GM23338 (cell line): ENCODE measurements at regions not wholly inside any gene's neighbourhood (a gene's known extent, or its start where the extent isn't known, plus 50 kb on each side); places are given as distances from the start of the nearest gene placed in this dataset.

Source experiments
- ATAC-seq: fragments of 200-7000 bp; cut with Tn5 transposase; 3 replicates; pipeline ENCODE4 v1.9.1; 2020
- DNase-seq: peaks from one replicate; pipeline ENCODE4 v3.0.0-alpha.2; 2015; ENCODE audit warnings: low spot score
- H2AFZ ChIP-seq: fragments of 200-600 bp; sonication (generic); 2 replicates; pipeline ENCODE4 v1.8.0; 2016; ENCODE audit warnings: antibody characterized with exemption, mild to moderate bottlenecking, moderate library complexity
- H3F3A ChIP-seq: fragments of 200-600 bp; sonication (generic); replicated peaks from 2 replicates; pipeline ENCODE4 v1.8.0; 2017; ENCODE audit warnings: antibody characterized with exemption, mixed run types, low read depth
- H3K27ac ChIP-seq: fragments of 200-600 bp; sonication (generic); 2 replicates; pipeline ENCODE4 v1.6.1; 2016; ENCODE audit warnings: low read depth
- H3K27me3 ChIP-seq: fragments of 200-600 bp; sonication (generic); 2 replicates; pipeline ENCODE4 v1.8.0; 2016; ENCODE audit warnings: mild to moderate bottlenecking, mixed run types, moderate library complexity; ENCODE audit not compliant: insufficient read depth
- H3K36me3 ChIP-seq: fragments of 200-600 bp; sonication (generic); 2 replicates; pipeline ENCODE4 v1.8.0; 2016; ENCODE audit warnings: mild to moderate bottlenecking; ENCODE audit not compliant: insufficient read depth
- H3K4me1 ChIP-seq: fragments of 200-600 bp; sonication (generic); 2 replicates; pipeline ENCODE4 v1.8.0; 2016; ENCODE audit warnings: mild to moderate bottlenecking, moderate library complexity; ENCODE audit not compliant: insufficient read depth
- H3K4me2 ChIP-seq: fragments of 200-600 bp; sonication (generic); 2 replicates; pipeline ENCODE4 v1.7.1; 2017; ENCODE audit warnings: mixed run types
- H3K4me3 ChIP-seq: fragments of 200-600 bp; sonication (generic); 2 replicates; pipeline ENCODE4 v1.6.1; 2016; ENCODE audit warnings: mixed run types
- H3K79me2 ChIP-seq: fragments of 200-600 bp; sonication (generic); replicated peaks from 2 replicates; pipeline ENCODE4 v1.8.0; 2017; ENCODE audit warnings: mild to moderate bottlenecking; ENCODE audit not compliant: insufficient read depth
- H3K9me2 ChIP-seq: fragments of 200-600 bp; sonication (generic); 2 replicates; pipeline ENCODE4 v1.8.0; 2017; ENCODE audit not compliant: insufficient read depth
- H4K20me1 ChIP-seq: fragments of 200-600 bp; sonication (generic); replicated peaks from 2 replicates; pipeline ENCODE4 v1.8.0; 2017; ENCODE audit warnings: mild to moderate bottlenecking; ENCODE audit not compliant: insufficient read depth
- H3K27ac Mint-ChIP-seq: 2 replicates; pipeline ENCODE4 v1.8.0; 2020; ENCODE audit warnings: inconsistent platforms, mild to moderate bottlenecking, moderate library complexity, mixed read lengths
- H3K27me3 Mint-ChIP-seq: 3 replicates; pipeline ENCODE4 v1.8.0; 2022; ENCODE audit warnings: low read depth, mild to moderate bottlenecking, moderate library complexity, mixed read lengths, inconsistent platforms; ENCODE audit not compliant: insufficient read depth, poor library complexity
- H3K36me3 Mint-ChIP-seq: 3 replicates; pipeline ENCODE4 v1.8.0; 2021; ENCODE audit warnings: low read depth, mild to moderate bottlenecking, inconsistent platforms, moderate library complexity, mixed read lengths
- H3K4me1 Mint-ChIP-seq: 3 replicates; pipeline ENCODE4 v1.8.0; 2020; ENCODE audit warnings: mild to moderate bottlenecking, inconsistent platforms, mixed read lengths
- H3K4me3 Mint-ChIP-seq: 3 replicates; pipeline ENCODE4 v1.8.0; 2021; ENCODE audit warnings: moderate library complexity, mild to moderate bottlenecking, inconsistent platforms, mixed read lengths
- H3K9me3 Mint-ChIP-seq: 3 replicates; pipeline ENCODE4 v1.8.0; 2020; ENCODE audit warnings: moderate library complexity, mild to moderate bottlenecking, inconsistent platforms, mixed read lengths
- CREB1 ChIP-seq: fragments of 250-450 bp; sonication (Bioruptor Pico); IDR thresholded peaks from 2 replicates; pipeline ENCODE4 v1.5.0; 2020; ENCODE audit warnings: low read depth, mild to moderate bottlenecking, moderate library complexity
- CTCF ChIP-seq, 2 experiments: fragments of 200-600 bp in 1 of 2; sonication (generic) in 1 of 2; conservative IDR thresholded peaks; 2 replicates each; pipeline versions ENCODE4 v1.5.1 to v1.6.1; 2016 to 2017; ENCODE audit warnings: antibody characterized with exemption in 2 of 2, low read depth in 2 of 2, mild to moderate bottlenecking in 2 of 2, moderate library complexity in 1 of 2
- ETS1 ChIP-seq: IDR thresholded peaks from 2 replicates; pipeline ENCODE4 v1.6.1; 2016; ENCODE audit warnings: antibody characterized with exemption
- EZH2 ChIP-seq: fragments of 200-600 bp; sonication (generic); IDR thresholded peaks from one replicate; pipeline ENCODE4 v1.8.0; 2017; ENCODE audit warnings: antibody characterized with exemption, mild to moderate bottlenecking, low read depth; ENCODE audit not compliant: unreplicated experiment
- EZH2phosphoT487 ChIP-seq: fragments of 200-600 bp; sonication (generic); IDR thresholded peaks from one replicate; pipeline ENCODE4 v1.8.1; 2018; ENCODE audit warnings: antibody characterized with exemption; ENCODE audit not compliant: unreplicated experiment
- JUNB ChIP-seq: IDR thresholded peaks from one replicate; pipeline ENCODE4 v1.6.1; 2016; ENCODE audit warnings: antibody characterized with exemption; ENCODE audit not compliant: unreplicated experiment
- NANOG ChIP-seq: IDR thresholded peaks from 2 replicates; pipeline ENCODE4 v1.6.1; 2016; ENCODE audit warnings: antibody characterized with exemption, borderline replicate concordance
- POLR2AphosphoS5 ChIP-seq: IDR thresholded peaks from 2 replicates; pipeline ENCODE4 v1.6.1; 2016; ENCODE audit warnings: antibody characterized with exemption, low read depth
- REST ChIP-seq: IDR thresholded peaks from one replicate; pipeline ENCODE4 v1.6.1; 2018; ENCODE audit warnings: antibody characterized with exemption; ENCODE audit not compliant: unreplicated experiment
- STAT1 ChIP-seq: IDR thresholded peaks from one replicate; pipeline ENCODE4 v1.6.1; 2016; ENCODE audit warnings: antibody characterized with exemption; ENCODE audit not compliant: unreplicated experiment
- ZNF114 ChIP-seq: fragments of 250-450 bp; sonication (Bioruptor Pico); IDR thresholded peaks from 2 replicates; pipeline ENCODE4 v1.5.0; 2020; ENCODE audit warnings: mild to moderate bottlenecking, moderate library complexity
- ZNF331 ChIP-seq: fragments of 250-450 bp; sonication (Bioruptor Pico); IDR thresholded peaks from 2 replicates; pipeline ENCODE4 v1.5.0; 2020; ENCODE audit warnings: low read depth, mild to moderate bottlenecking, moderate library complexity
- ZNF462 ChIP-seq: fragments of 250-450 bp; sonication (Bioruptor Pico); IDR thresholded peaks from 2 replicates; pipeline ENCODE4 v1.5.0; 2020; ENCODE audit warnings: mild to moderate bottlenecking, moderate library complexity

- no peak for ATAC-seq
- Histone ChIP-seq H2AFZ (no peak overlapping the region), H3K9me2 (no peaks in the 10 kb centered on the region), H3K79me2 (no peaks in the 10 kb centered on the region), H3K4me1 (no peaks in the 10 kb centered on the region), H3F3A (no peaks in the 10 kb centered on the region), H3K4me2 (no peak overlapping the region), H3K27me3 (no peaks in the 10 kb centered on the region), H3K36me3 (no peaks in the 10 kb centered on the region), H3K27ac (no peak overlapping the region), H3K4me3 (no peak overlapping the region), H4K20me1 (no peaks in the 10 kb centered on the region)
- Mint-ChIP-seq H3K4me1 (peaks cover 26% of the 10 kb centered on the region), H3K9me3 (no peaks in the 10 kb centered on the region), H3K36me3 (no peaks in the 10 kb centered on the region; the same call in 2 of the 3 replicates), H3K27me3 (peaks cover 1% of the 10 kb centered on the region), H3K27ac (no peak overlapping the region), H3K4me3 (no peak overlapping the region)
- DNase-seq = no peak
- no peak for TF ChIP-seq CREB1 (CRISPR knock-in tag)
- TF ChIP-seq EZH2phosphoT487 = no peak
- no peak for TF ChIP-seq ZNF114
- no peak for TF ChIP-seq ZNF331 (CRISPR knock-in tag)
- TF ChIP-seq CTCF (conservative IDR thresholded peaks at IDR 0.05; ENCODE audit: low read depth in 2 of 2) = no peak
- no peak for TF ChIP-seq STAT1
- no peak for TF ChIP-seq ZNF462 (CRISPR knock-in tag)
- TF ChIP-seq NANOG = no peak
- TF ChIP-seq POLR2AphosphoS5 = no peak
- no peak for TF ChIP-seq ETS1
- no peak for TF ChIP-seq JUNB
- TF ChIP-seq REST = no peak
- no peak for TF ChIP-seq EZH2
Observed at GRCh38 chr6:43916924-43917877, 147.2 kb downstream of the VEGFA start.
